ENCODE measurements at regions not wholly inside any gene's neighbourhood (a gene's known extent, or its start where the extent isn't known, plus 50 kb on each side); places are given as distances from the start of the nearest gene placed in this dataset.

GRCh38 chr18:55964171-55964570 lies 376.2 kb upstream of the TCF4 start (continued):
- no peak for TF ChIP-seq SRF (IDR thresholded peaks at IDR 0.05; ENCODE audit: low read depth, low read length)
- no peak for TF ChIP-seq NRF1 (IDR thresholded peaks at IDR 0.05; ENCODE audit: low read depth, low read length)
- TF ChIP-seq MAX (IDR thresholded peaks at IDR 0.05): no peak
- TF ChIP-seq SP1 (IDR thresholded peaks at IDR 0.05; ENCODE audit: low read depth, low read length): no peak

Measured in H1 (cell line).